Endothelial cell of umbilical vein (primary cell): ENCODE measurements at regions not wholly inside any gene's neighbourhood (a gene's known extent, or its start where the extent isn't known, plus 50 kb on each side); places are given as distances from the start of the nearest gene placed in this dataset.

Source experiments
- BruUV-seq: library from RNA; stranded (reverse); fragments of 400-500 nt; replicated peaks from 2 replicates; lab custom pipeline; 2021; lab: Mats Ljungman, UMichigan
- CTCF ChIA-PET: fragments of 300-600, 350-600 bp; sonication (Branson Sonifier 250); formaldehyde crosslinking; loops from one replicate; lab custom pipeline; 2021; ENCODE audit warnings: antibody characterized with exemption, inconsistent platforms; lab: Charles Lee
- POLR2A ChIA-PET: fragments of 300-600, 350-600 bp; sonication (Branson Sonifier 250); formaldehyde crosslinking; loops from one replicate; lab custom pipeline; 2021; ENCODE audit warnings: antibody characterized with exemption, inconsistent platforms; lab: Charles Lee
- DNase-seq: peaks from one replicate; pipeline ENCODE4 v3.0.0-alpha.2; 2011; ENCODE audit warnings: low read depth, low spot score
- FAIRE-seq: peaks from 2 replicates; lab custom pipeline; 2011; peaks lifted over from hg19 to GRCh38; lab: Jason Lieb, UNC
- H2AFZ ChIP-seq: 2 replicates; pipeline ENCODE4 v1.6.0; 2012; ENCODE audit warnings: low read depth, low read length, control low read depth, inconsistent platforms
- H3K27ac ChIP-seq: 2 replicates; pipeline ENCODE4 v1.5.1; 2011; ENCODE audit warnings: low read depth, mild to moderate bottlenecking, control low read depth, low read length, moderate library complexity; ENCODE audit not compliant: insufficient read depth
- H3K27me3 ChIP-seq, 2 experiments: 2 replicates each; pipeline versions ENCODE4 v1.6.0 to v1.6.1; 2011; ENCODE audit warnings: low read length in 2 of 2, mixed read lengths in 1 of 2; ENCODE audit not compliant: control insufficient read depth in 2 of 2, insufficient read depth in 2 of 2
- H3K36me3 ChIP-seq, 2 experiments: 2 replicates in 1 of 2; 3 replicates in 1 of 2; pipeline ENCODE4 v1.5.1; 2011; ENCODE audit warnings: low read length in 2 of 2, mild to moderate bottlenecking in 1 of 2, moderate library complexity in 1 of 2; ENCODE audit not compliant: control insufficient read depth in 2 of 2, insufficient read depth in 2 of 2; ENCODE audit errors: extremely low read depth in 1 of 2
- H3K4me1 ChIP-seq: 3 replicates; pipeline ENCODE4 v1.5.1; 2011; ENCODE audit warnings: mild to moderate bottlenecking, low read length; ENCODE audit not compliant: control insufficient read depth, insufficient read depth; ENCODE audit errors: extremely low read depth
- H3K4me2 ChIP-seq: 2 replicates; pipeline ENCODE4 v1.6.1; 2011; ENCODE audit warnings: low read length, control low read depth, mixed read lengths; ENCODE audit not compliant: insufficient read depth
- H3K4me3 ChIP-seq, 3 experiments: fragments of 200-600 bp in 1 of 3; sonication (generic), shearing (Covaris generic) in 1 of 3; replicated peaks in 1 of 3; 2 replicates each; pipeline ENCODE4 v1.5.1; 2011 to 2016; ENCODE audit warnings: control low read depth in 3 of 3, low read length in 3 of 3, mild to moderate bottlenecking in 2 of 3, inconsistent platforms in 1 of 3, low read depth in 1 of 3, moderate library complexity in 1 of 3; ENCODE audit not compliant: insufficient read depth in 1 of 3
- H3K79me2 ChIP-seq: 2 replicates; pipeline ENCODE4 v1.6.0; 2012; ENCODE audit warnings: low read length, inconsistent platforms; ENCODE audit not compliant: control insufficient read depth, insufficient read depth
- H3K9ac ChIP-seq: replicated peaks from 2 replicates; pipeline ENCODE3; 2011; ENCODE audit warnings: low read length, control low read depth; ENCODE audit not compliant: insufficient read depth; ENCODE audit errors: extremely low read depth
- H3K9me1 ChIP-seq: replicated peaks from 3 replicates; pipeline ENCODE4 v1.6.0; 2011; ENCODE audit warnings: mild to moderate bottlenecking, low read length; ENCODE audit not compliant: control insufficient read depth, insufficient read depth; ENCODE audit errors: extremely low read depth
- H3K9me3 ChIP-seq: replicated peaks from 2 replicates; pipeline ENCODE4 v1.5.1; 2012; ENCODE audit warnings: low read length, inconsistent platforms; ENCODE audit not compliant: control insufficient read depth, insufficient read depth
- H4K20me1 ChIP-seq: replicated peaks from 2 replicates; pipeline ENCODE3; 2011; ENCODE audit warnings: mild to moderate bottlenecking, low read length; ENCODE audit not compliant: control insufficient read depth, insufficient read depth; ENCODE audit errors: extremely low read depth
- EZH2 ChIP-seq: IDR thresholded peaks from 2 replicates; pipeline ENCODE4 v1.6.1; 2012; ENCODE audit warnings: borderline replicate concordance, low read depth, mild to moderate bottlenecking, moderate library complexity, low read length, inconsistent platforms; ENCODE audit not compliant: severe bottlenecking
- FOS ChIP-seq: IDR thresholded peaks from 2 replicates; pipeline ENCODE4 v1.6.1; 2011; ENCODE audit warnings: mild to moderate bottlenecking, low read length, moderate library complexity, borderline replicate concordance; ENCODE audit not compliant: insufficient read depth
- GATA2 ChIP-seq: IDR thresholded peaks from 2 replicates; pipeline ENCODE4 v1.7.0; 2011; ENCODE audit warnings: low read depth, mild to moderate bottlenecking, moderate library complexity, mixed read lengths, low read length; ENCODE audit not compliant: insufficient read length, insufficient read depth
- JUN ChIP-seq: IDR thresholded peaks from 2 replicates; pipeline ENCODE4 v1.6.1; 2011; ENCODE audit warnings: borderline replicate concordance, low read depth; ENCODE audit not compliant: insufficient read length, insufficient read depth
- MYC ChIP-seq: IDR thresholded peaks from one replicate; pipeline ENCODE4 v1.6.1; 2011; ENCODE audit warnings: mild to moderate bottlenecking, low read depth, low read length
- POLR2A ChIP-seq: IDR thresholded peaks from 2 replicates; pipeline ENCODE4 v1.6.1; 2012; ENCODE audit warnings: low read depth, mild to moderate bottlenecking, control low read depth, low read length
- POLR2AphosphoS5 ChIP-seq: IDR thresholded peaks from 2 replicates; pipeline ENCODE4 v1.6.1; 2012; ENCODE audit warnings: low read depth, mild to moderate bottlenecking, control low read depth, low read length, moderate library complexity; ENCODE audit not compliant: insufficient read depth
- dilution Hi-C: fragments of 300-500 bp; cut with MboI; formaldehyde crosslinking; loops from one replicate; pipeline ENCODE4 v1.15.0; 2019; ENCODE audit warnings: low sequenced_read_pairs; ENCODE audit not compliant: extremely low pct_ligation_motif_present
- intact Hi-C: fragments of 100-400 bp; cut with micrococcal nuclease; formaldehyde crosslinking; loops from one replicate; pipeline ENCODE4 v1.10.0; 2022
- TF ChIP-seq, protein P1 (sequence below), 2 donors: IDR thresholded peaks; 1 replicate in 1 of 2; 2 replicates in 1 of 2; pipeline ENCODE4 v1.5.1; 2011; ENCODE audit warnings: low read length in 2 of 2, mild to moderate bottlenecking in 2 of 2, moderate library complexity in 2 of 2, control low read depth in 1 of 2, inconsistent platforms in 1 of 2, low read depth in 1 of 2; ENCODE audit not compliant: insufficient read depth in 1 of 2; ENCODE audit errors: extremely low read depth in 1 of 2
- TF ChIP-seq, protein P2 (sequence below): IDR thresholded peaks from 2 replicates; pipeline ENCODE4 v1.6.1; 2011; ENCODE audit not compliant: insufficient read depth, insufficient read length

DNA sequence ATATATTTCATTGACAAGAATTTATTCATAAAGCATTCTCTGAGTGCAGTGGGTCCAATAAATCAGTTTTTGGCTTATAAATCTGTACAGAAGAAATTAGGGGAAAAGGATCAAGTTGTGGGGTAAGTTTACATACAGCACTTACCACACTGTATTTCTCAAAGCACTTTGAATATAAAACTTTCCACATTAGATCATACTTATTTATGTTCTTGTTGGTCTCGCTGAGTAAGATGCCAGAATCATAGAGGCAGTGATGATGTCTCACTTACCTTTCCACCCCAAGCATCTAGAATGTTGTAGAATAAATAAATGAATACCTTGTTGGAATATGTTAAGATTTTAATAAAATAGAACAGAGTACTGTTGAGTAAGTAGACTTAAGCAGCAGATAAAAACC is 279.1 kb downstream of the PCDH20 start:
- Histone ChIP-seq H3K27me3 (no peaks in the 10 kb centered on the region), H3K9ac (no peak overlapping the region), H3K79me2 (no peaks in the 10 kb centered on the region), H3K4me1 (no peaks in the 10 kb centered on the region), H3K27ac (no peak overlapping the region), H3K9me1 (no peaks in the 10 kb centered on the region), H3K4me2 (no peak overlapping the region), H3K4me3 (no peak overlapping the region), H2AFZ (no peak overlapping the region), H3K9me3 (no peaks in the 10 kb centered on the region), H4K20me1 (no peaks in the 10 kb centered on the region), H3K36me3 (no peaks in the 10 kb centered on the region)
- DNase-seq (no peak), FAIRE-seq (no peak)
- TF ChIP-seq EZH2 (no peak), POLR2AphosphoS5 (no peak), GATA2 (no peak), FOS (no peak), MYC (no peak), POLR2A (no peak), JUN (no peak)
- TF ChIP-seq, protein P1, sequence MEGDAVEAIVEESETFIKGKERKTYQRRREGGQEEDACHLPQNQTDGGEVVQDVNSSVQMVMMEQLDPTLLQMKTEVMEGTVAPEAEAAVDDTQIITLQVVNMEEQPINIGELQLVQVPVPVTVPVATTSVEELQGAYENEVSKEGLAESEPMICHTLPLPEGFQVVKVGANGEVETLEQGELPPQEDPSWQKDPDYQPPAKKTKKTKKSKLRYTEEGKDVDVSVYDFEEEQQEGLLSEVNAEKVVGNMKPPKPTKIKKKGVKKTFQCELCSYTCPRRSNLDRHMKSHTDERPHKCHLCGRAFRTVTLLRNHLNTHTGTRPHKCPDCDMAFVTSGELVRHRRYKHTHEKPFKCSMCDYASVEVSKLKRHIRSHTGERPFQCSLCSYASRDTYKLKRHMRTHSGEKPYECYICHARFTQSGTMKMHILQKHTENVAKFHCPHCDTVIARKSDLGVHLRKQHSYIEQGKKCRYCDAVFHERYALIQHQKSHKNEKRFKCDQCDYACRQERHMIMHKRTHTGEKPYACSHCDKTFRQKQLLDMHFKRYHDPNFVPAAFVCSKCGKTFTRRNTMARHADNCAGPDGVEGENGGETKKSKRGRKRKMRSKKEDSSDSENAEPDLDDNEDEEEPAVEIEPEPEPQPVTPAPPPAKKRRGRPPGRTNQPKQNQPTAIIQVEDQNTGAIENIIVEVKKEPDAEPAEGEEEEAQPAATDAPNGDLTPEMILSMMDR (IDR thresholded peaks at IDR 0.05; ENCODE audit: extremely low read depth in 1 of 2, insufficient read depth in 1 of 2, low read depth in 1 of 2, low read length in 2 of 2) = no peak
- TF ChIP-seq, protein P2, sequence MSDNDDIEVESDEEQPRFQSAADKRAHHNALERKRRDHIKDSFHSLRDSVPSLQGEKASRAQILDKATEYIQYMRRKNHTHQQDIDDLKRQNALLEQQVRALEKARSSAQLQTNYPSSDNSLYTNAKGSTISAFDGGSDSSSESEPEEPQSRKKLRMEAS = no peak
- dilution Hi-C loops = no loop called here
- POLR2A ChIA-PET = no interaction called here
- CTCF ChIA-PET = no interaction called here
- intact Hi-C loops = no loop called here
- no TSS peak for BruUV-seq
